Gastrocnemius medialis (tissue), 4 donors: ENCODE measurements at regions not wholly inside any gene's neighbourhood (a gene's known extent, or its start where the extent isn't known, plus 50 kb on each side); places are given as distances from the start of the nearest gene placed in this dataset.

Experiments
- ATAC-seq, 2 donors: fragments of 150-250 bp; one replicate each; pipeline ENCODE4 v1.9.1; 2016
- DNase-seq, 2 donors: peaks; one replicate each; pipeline ENCODE4 v3.0.0-alpha.2; 2019
- H3K27ac ChIP-seq, 4 donors: fragments of 200-600 bp; sonication (generic); 1 replicate in 1 of 4; 2 replicates in 3 of 4; pipeline ENCODE4 v1.5.1; 2016 to 2018; ENCODE audit warnings: mild to moderate bottlenecking in 2 of 4, moderate library complexity in 1 of 4
- H3K27me3 ChIP-seq, 3 donors: fragments of 200-600 bp; sonication (generic) in 2 of 3; 1 replicate in 1 of 3; 2 replicates in 2 of 3; pipeline versions ENCODE4 v1.5.1 to v1.6.0; 2016 to 2019; ENCODE audit warnings: mild to moderate bottlenecking in 1 of 3, moderate library complexity in 1 of 3
- H3K36me3 ChIP-seq, 2 donors: fragments of 200-600 bp; sonication (generic) in 1 of 2; one replicate each; pipeline ENCODE4 v1.5.1; 2017 to 2018
- H3K4me1 ChIP-seq, 2 donors: fragments of 200-600 bp; sonication (generic) in 1 of 2; one replicate each; pipeline ENCODE4 v1.5.1; 2016 to 2017; ENCODE audit warnings: mild to moderate bottlenecking in 2 of 2
- H3K4me3 ChIP-seq, 4 donors: fragments of 200-600 bp; sonication (generic) in 3 of 4; 1 replicate in 1 of 4; 2 replicates in 3 of 4; pipeline ENCODE4 v1.5.1; 2016 to 2019; ENCODE audit warnings: mild to moderate bottlenecking in 2 of 4
- H3K9me3 ChIP-seq, 3 donors: fragments of 200-600 bp; sonication (generic) in 2 of 3; 1 replicate in 1 of 3; 2 replicates in 2 of 3; pipeline ENCODE4 v1.5.1; 2016 to 2019
- POLR2A ChIP-seq, 2 donors: fragments of 450-650 bp; IDR thresholded peaks; one replicate each; pipeline ENCODE4 v1.6.1; 2017; ENCODE audit warnings: antibody characterized with exemption in 2 of 2, mild to moderate bottlenecking in 2 of 2, moderate library complexity in 2 of 2
- in situ Hi-C, 4 donors: fragments of 200-750 bp; cut with MboI; loops; one replicate each; pipeline versions ENCODE4 v1.15.0 to v1.8.0; 2017; ENCODE audit warnings: low sequenced_read_pairs in 4 of 4
- intact Hi-C: fragments of 100-400 bp; cut with DNase I; formaldehyde crosslinking; loops from one replicate; pipeline ENCODE4 v1.15.1; 2023; ENCODE audit warnings: low total_unique reads
- TF ChIP-seq, protein P1 (sequence below), 5 experiments: fragments of 450-650 bp in 3 of 5; fragments of 200-600 bp in 2 of 5; sonication (generic) in 2 of 5; IDR thresholded peaks in 4 of 5; conservative IDR thresholded peaks in 1 of 5; 1 replicate in 4 of 5; 2 replicates in 1 of 5; pipeline ENCODE4 v1.5.1; 2016 to 2019; ENCODE audit warnings: antibody characterized with exemption in 5 of 5, mild to moderate bottlenecking in 3 of 5, moderate library complexity in 3 of 5

DNA sequence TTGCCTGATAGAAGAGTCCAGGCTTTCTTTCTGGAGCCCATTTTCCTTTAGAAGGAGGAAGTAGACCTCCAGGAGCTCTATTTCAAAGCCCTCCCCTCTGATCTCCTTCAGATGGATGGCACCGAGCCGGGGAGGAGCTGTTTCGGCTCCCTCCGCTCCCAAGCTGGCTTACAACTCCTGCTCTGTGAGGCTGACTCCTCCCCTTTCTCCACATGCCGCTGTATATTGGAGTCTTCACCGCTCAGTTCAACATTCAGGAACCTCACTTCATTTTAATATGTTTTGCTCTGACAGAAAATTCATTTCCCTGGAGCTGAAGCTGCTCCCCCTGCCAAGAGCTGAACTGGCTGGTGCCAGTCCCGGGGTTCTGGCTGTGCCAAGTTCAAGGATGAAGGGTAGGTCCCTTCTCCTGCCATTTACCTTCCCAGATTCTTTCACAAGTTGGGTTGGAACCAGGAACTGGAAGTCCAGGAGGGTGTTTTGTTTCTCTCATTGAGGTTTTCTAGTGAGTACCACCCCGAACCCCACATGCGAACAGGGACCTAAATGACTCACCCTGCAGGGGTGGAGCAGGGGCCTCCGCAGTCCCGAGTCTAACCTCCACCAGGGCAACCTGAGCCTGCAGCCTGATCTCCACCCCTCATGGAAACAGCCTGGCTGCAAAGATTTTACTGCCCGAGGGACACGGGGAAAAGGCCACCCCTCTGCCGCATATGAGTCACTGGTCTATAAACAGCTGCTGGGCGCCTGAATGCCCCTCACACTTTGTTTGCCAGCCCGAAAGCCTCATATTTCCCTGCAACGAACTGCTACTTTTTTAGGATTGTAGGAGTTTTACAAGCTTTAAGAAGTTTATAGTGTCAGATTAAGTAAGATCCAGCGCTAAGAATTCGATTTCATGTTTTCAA is 68.6 kb upstream of the FOXA2 start:
- TF ChIP-seq, protein P1, sequence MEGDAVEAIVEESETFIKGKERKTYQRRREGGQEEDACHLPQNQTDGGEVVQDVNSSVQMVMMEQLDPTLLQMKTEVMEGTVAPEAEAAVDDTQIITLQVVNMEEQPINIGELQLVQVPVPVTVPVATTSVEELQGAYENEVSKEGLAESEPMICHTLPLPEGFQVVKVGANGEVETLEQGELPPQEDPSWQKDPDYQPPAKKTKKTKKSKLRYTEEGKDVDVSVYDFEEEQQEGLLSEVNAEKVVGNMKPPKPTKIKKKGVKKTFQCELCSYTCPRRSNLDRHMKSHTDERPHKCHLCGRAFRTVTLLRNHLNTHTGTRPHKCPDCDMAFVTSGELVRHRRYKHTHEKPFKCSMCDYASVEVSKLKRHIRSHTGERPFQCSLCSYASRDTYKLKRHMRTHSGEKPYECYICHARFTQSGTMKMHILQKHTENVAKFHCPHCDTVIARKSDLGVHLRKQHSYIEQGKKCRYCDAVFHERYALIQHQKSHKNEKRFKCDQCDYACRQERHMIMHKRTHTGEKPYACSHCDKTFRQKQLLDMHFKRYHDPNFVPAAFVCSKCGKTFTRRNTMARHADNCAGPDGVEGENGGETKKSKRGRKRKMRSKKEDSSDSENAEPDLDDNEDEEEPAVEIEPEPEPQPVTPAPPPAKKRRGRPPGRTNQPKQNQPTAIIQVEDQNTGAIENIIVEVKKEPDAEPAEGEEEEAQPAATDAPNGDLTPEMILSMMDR (IDR thresholded peaks at IDR 0.05 in 4 of 5, conservative IDR thresholded peaks at IDR 0.05 in 1 of 5) = no peak
- no peak for TF ChIP-seq POLR2A (IDR thresholded peaks at IDR 0.05)
- Histone ChIP-seq H3K36me3 (no peaks in the 10 kb centered on the region), H3K4me3 (no peak overlapping the region), H3K27me3 (peaks cover 3 to 16% (median 4%) of the 10 kb centered on the region in 3 donors), H3K9me3 (no peaks in the 10 kb centered on the region), H3K4me1 (no peaks in the 10 kb centered on the region), H3K27ac (no peak overlapping the region)
- in situ Hi-C loops = no loop called here
- DNase-seq (no peak), ATAC-seq (peak in 1 of 2 donors; percentile 53)
- intact Hi-C loops = no loop called here

DNA sequence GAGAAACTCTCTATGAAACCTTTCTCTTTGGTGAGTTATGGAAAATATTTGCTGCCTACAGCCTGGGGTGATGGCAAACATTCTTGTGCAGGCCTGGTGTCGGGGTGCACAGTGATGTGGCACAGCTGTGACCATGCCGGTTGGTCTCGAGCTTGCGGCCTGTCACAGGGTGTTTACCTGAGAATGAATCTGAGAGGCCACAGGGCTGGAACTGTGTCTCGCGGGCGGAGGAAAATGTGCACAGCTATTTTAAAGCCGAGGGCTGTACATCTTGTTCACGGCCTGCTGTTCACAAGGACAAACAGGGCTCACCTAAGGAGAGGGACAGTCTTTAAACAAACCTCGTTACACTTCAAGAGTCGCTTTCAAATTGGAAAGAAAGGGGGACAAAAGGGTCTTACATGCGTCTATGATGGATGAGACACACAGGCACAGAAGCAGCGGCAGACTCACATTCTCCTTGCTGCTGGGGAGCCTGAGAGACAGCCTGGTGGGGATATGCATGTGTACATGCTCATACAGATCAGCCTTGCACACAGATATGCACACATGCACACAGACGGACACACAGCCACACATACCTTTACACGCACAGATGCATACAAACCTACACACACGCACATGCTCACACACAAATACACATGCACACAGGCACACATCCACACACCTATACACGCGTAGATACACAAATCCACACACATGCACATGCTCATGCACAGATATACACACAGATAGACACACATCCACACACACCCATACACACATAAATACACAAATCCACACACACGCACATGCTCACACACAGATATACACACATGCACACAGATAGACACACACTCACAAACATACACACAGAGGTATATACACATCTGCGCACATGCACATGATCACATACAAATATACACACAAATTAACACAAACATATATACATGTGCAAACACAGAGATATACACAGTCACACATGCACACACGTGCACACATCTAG is 69.6 kb upstream of the FOXA2 start:
- Histone ChIP-seq H3K9me3 (no peaks in the 10 kb centered on the region), H3K36me3 (no peaks in the 10 kb centered on the region), H3K27me3 (peaks cover 3 to 16% (median 4%) of the 10 kb centered on the region in 3 donors), H3K27ac (no peak overlapping the region), H3K4me1 (no peaks in the 10 kb centered on the region), H3K4me3 (no peak overlapping the region)
- DNase-seq = no peak
- in situ Hi-C loops = no loop called here
- intact Hi-C loops = no loop called here
- TF ChIP-seq, protein P1 (IDR thresholded peaks at IDR 0.05 in 4 of 5, conservative IDR thresholded peaks at IDR 0.05 in 1 of 5) = no peak
- TF ChIP-seq POLR2A (IDR thresholded peaks at IDR 0.05) = no peak
- ATAC-seq = no peak

DNA sequence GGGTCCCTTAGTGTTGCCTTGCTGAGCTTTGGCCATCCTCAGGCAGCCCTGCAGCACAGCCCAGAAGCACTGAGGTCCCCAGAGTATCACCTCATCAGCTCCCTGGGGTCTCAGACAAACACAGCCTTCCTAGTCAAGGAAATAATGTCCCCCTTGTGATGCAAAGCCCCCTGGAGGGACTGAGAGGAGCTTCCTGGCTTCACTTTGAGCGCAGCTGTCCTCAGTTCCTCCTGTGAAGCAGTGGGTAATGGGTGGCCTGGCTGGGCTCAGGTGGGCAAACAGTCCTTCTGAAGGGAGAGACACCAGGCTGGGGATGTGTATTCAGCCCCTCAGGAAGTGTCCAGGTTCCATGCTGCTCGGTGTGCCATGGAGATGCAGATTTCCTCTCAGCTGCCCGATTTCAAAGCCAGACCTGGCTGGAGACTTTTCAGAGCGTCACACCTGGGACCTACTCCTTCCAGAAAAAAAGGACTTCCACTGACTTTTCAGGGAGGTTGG is 79.2 kb upstream of the FOXA2 start:
- Histone ChIP-seq H3K4me3 (no peak overlapping the region), H3K4me1 (no peaks in the 10 kb centered on the region), H3K36me3 (no peaks in the 10 kb centered on the region), H3K27me3 (no peaks in the 10 kb centered on the region), H3K27ac (no peak overlapping the region), H3K9me3 (no peaks in the 10 kb centered on the region)
- DNase-seq = no peak
- in situ Hi-C loops (no loop called here), intact Hi-C loops (no loop called here)
- TF ChIP-seq, protein P1 (IDR thresholded peaks at IDR 0.05 in 4 of 5, conservative IDR thresholded peaks at IDR 0.05 in 1 of 5) = no peak
- ATAC-seq = no peak

DNA sequence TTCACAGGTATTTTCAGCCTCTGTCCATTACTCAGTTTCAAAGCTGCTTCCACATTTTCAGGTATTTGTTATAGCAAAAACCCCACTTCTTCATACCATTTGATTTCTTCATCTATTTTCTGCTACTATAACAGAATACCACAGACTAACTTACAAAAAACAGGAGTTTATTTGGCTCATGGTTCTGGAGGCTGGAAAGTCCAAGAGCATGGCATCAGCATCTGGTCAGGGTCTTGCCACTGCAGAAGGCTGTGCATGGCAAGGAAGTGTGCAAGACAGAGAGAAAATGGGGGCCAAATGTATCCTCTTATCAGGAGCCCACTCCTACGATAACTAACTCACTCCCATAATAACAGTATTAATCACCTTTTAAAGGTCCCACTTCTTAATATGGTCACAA is 82.8 kb upstream of the FOXA2 start:
- Histone ChIP-seq H3K36me3 (no peaks in the 10 kb centered on the region), H3K4me1 (no peaks in the 10 kb centered on the region), H3K9me3 (peaks cover 0 to 4% (median 0%) of the 10 kb centered on the region in 3 donors), H3K27ac (no peak overlapping the region), H3K27me3 (peaks cover 0 to 5% (median 0%) of the 10 kb centered on the region in 3 donors), H3K4me3 (no peak overlapping the region)
- ATAC-seq (no peak), DNase-seq (no peak)
- TF ChIP-seq, protein P1 (IDR thresholded peaks at IDR 0.05 in 4 of 5, conservative IDR thresholded peaks at IDR 0.05 in 1 of 5) = no peak
- TF ChIP-seq POLR2A (IDR thresholded peaks at IDR 0.05) = no peak
- in situ Hi-C loops (no loop called here), intact Hi-C loops (no loop called here)
